COLO668 (cell line): ENCODE measurements at regions not wholly inside any gene's neighbourhood (a gene's known extent, or its start where the extent isn't known, plus 50 kb on each side); places are given as distances from the start of the nearest gene placed in this dataset.

ENCODE experiments used
- DNase-seq: peaks from one replicate; lab custom pipeline; 2025; ENCODE audit not compliant: unreplicated experiment; lab: John Stamatoyannopoulos, UW

- no peak for DNase-seq
Measured at GRCh38 chr2:47238638-47239037, 62.3 kb upstream of the CALM2 start.

- DNase-seq, result no peak
Measured at GRCh38 chr2:47237375-47238334, 61.3 kb upstream of the CALM2 start.

- no peak for DNase-seq
Measured at GRCh38 chr2:47236503-47237215, 60.3 kb upstream of the CALM2 start.

- no peak for DNase-seq
Measured at GRCh38 chr2:47235132-47235531, 58.8 kb upstream of the CALM2 start.

GRCh38 chr2:47234456-47234855 lies 58.1 kb upstream of the CALM2 start:
- DNase-seq, result no peak

GRCh38 chr2:47232738-47233415 lies 56.6 kb upstream of the CALM2 start:
- DNase-seq, result peak; percentile 93

GRCh38 chr2:47230418-47230817 lies 54.1 kb upstream of the CALM2 start:
- no peak for DNase-seq

- no peak for DNase-seq
Measured at GRCh38 chr2:47227532-47228279, 51.4 kb upstream of the CALM2 start.

GRCh38 chr2:47226923-47227220 lies 50.6 kb upstream of the CALM2 start:
- DNase-seq, result peak; percentile 14

- DNase-seq, result peak; percentile 44
Measured at GRCh38 chr2:47226132-47226922, 50.0 kb upstream of the CALM2 start.
